ENCODE measurements at regions not wholly inside any gene's neighbourhood (a gene's known extent, or its start where the extent isn't known, plus 50 kb on each side); places are given as distances from the start of the nearest gene placed in this dataset.
"Not testable (repeated sequence)": the region's sequence is repeated elsewhere in the genome, so short reads cannot be mapped to it uniquely, and the experiment has no call there.

DNA sequence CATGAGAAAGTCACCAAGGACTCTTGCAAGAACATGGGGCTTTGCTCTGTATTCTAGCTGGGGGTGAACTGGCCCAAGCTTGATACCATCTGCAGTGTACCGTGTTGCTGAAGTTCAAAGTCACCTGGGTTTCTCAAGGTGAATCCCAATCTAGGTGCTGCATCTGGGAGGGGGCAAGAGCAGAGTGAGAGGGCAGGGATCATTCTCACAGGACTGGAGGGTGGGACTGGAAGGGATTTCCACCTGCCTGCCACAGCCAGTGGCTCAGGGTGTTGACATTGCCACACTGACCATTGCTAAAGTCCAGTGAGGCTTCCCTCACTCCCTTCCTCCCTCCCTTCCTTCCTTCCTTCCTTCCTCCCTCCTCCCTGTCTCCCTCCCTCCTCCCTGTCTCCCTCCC, 98.7 kb downstream of the MYCN start:
- no peak for DNase-seq

- no peak for DNase-seq
These were observed 98.3 kb downstream of the MYCN start for GRCh38 chr2:16038621-16039020.

DNA sequence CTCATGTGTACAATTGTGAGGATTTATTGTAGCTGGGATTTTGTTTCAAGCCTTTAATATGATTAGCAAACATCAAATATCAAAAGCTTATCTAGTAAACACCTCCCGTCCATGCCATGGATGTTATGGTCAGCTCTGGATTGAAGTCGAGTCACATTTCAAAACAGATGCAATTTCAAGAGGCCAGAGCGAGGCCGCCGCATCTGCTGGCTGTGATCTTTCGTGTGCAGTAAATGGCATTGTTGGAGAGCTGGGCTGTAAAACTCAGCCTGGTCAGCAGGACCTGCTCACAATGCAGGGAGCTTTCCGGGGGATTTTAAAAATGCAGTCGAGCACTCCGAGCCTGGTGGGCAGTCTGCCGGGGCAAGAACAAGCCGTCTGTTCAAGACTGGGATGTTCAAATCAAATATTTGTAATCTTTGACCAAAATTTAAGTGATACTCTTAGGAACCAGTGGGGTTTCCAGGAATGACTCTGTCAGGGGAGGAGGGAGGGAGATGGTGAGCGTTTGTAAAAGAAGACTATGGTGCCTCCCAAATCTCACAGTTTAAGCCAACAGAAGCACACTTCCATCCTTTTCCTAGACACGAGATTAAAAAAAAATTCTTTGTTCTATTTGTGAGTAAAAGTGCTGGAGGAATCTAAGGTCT, 97.6 kb downstream of the MYCN start:
- no peak for DNase-seq

DNA sequence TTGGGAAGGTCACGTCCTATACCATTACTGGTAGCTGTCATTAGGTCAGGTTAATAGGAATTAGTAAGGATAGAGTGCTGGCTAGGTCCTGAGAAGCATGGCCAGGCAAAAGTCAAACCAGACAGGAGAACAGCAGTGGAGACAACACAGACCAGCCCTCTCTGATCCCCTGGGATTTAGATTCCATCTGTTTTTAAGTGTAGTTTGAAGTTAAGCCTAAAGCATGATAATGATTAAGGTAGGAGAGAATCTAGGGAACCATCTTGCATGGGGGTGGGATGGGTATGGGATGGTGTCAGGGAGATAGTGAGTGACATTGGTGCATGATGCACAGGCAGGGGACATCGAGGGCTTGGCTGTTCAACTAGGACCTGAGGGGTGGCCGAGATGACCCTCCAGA, 96.6 kb downstream of the MYCN start:
- DNase-seq = no peak

GRCh38 chr2:16035747-16036745, 95.7 kb downstream of the MYCN start:
- no peak for DNase-seq

- no peak for DNase-seq
These were observed 94.8 kb downstream of the MYCN start for GRCh38 chr2:16034975-16035746.

DNA sequence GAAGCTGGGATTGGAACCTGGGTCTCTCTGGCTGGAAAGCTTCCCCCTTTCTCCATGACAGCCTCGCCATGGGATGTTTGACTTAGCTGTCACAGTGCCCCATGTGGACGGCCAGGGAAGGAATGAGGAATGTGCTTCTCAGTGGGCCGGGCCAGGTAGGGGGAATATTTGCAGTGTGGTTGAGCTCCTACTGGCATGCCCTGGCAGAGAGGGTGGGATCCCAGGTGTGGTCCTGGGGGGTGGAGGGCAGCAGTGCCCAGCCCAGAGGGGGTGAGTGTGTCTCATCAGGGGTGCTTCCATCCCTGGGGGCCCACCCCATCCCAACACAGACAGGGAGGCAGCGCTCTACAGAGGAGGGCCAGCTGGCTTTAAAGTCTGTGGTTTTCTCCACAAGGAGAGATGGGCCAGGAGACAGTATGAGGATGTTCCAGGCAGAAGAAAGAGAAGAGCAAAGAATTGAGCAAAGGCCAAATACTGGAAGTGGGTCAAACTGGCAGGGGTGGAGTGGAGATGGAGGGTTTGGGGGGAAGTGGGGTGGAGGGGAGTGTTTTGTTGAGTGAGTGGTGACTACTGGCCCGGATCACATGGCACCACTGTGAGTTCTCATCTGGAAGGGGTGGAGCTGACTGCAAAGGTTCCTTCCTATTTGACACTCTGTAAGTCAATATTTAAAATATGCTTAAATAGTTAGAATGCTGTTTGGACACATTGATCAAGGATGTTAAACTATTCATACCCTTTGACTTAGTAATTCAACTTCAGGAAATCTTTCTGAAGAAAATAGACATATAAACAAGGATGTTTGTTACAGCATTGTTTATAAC, 94.0 kb downstream of the MYCN start:
- no peak for DNase-seq

GRCh38 chr2:16033032-16033293, 92.6 kb downstream of the MYCN start:
- DNase-seq = no peak

DNA sequence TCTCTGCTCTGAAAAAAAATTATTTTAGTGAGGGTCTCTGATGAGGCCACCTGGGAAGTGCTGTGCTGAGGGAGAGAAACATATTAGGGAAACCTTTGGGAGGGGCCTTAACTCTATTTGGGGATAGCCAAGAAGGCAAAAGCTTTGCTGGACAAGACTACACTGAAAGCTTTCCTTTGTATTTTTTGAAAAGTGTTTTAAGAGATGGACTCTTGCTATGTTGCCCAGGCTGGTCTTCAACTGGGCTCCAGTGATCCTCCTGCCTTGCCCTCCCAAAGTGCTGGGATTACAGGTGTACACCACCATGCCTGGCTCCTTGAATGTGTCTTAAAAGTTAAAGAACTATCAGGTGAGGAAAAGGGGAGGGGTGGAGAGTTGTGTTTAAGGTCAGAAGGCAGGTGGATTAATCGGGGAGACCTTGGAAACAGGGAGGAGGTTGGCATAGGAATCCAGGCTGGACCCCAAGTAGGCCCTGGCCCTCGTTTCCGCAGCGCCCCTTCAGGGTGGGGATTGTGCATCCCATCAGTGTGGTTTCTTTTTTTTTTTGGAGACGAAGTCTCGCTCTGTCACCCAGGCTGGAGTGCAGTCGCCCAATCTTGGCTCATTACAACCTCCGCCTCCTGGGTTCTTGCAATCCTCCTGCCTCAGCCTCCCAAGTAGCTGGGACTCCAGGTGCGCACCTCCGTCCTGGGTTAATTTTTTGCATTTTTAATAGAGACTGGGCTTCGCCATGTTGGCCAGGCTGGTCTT, 92.1 kb downstream of the MYCN start:
- DNase-seq = no peak

- DNase-seq = no peak
These were observed 91.5 kb downstream of the MYCN start for GRCh38 chr2:16031848-16032159.

DNA sequence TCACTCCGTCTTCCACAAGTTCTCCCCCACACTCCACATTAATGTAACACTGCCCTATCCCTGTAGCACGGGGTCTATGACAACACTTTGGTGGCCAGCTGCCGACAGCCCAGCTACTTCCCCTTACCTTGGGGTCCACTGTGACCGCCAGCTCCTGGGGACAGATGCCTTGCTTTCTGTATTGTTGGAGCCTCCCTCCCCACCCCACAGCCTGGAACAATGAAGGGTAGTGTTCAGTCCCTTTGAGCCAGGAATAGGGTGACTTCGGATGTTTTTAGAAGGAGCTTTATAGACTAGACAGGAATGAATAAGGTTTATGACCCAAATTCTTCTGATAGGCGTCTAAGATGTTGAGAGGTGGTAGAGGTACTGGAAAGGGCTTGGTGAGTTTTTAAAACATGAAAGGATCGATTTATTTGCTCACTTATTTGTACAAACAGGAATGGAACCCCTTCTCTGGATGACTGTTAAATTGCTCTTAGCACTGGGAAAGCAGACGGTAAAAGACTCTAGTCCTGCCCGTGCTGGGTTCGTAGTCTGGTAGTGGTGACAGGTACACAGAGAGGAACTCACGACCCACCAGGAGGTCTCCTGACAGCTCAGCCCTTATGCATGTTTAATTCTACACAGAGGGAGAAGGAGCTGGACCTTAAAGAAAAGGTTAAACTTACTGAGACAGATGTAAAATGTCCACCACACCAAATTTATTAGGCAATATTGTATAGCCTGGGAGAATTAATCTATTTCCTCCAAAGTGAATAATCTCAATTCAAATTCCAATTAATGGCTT, 90.9 kb downstream of the MYCN start:
- no peak for DNase-seq

DNA sequence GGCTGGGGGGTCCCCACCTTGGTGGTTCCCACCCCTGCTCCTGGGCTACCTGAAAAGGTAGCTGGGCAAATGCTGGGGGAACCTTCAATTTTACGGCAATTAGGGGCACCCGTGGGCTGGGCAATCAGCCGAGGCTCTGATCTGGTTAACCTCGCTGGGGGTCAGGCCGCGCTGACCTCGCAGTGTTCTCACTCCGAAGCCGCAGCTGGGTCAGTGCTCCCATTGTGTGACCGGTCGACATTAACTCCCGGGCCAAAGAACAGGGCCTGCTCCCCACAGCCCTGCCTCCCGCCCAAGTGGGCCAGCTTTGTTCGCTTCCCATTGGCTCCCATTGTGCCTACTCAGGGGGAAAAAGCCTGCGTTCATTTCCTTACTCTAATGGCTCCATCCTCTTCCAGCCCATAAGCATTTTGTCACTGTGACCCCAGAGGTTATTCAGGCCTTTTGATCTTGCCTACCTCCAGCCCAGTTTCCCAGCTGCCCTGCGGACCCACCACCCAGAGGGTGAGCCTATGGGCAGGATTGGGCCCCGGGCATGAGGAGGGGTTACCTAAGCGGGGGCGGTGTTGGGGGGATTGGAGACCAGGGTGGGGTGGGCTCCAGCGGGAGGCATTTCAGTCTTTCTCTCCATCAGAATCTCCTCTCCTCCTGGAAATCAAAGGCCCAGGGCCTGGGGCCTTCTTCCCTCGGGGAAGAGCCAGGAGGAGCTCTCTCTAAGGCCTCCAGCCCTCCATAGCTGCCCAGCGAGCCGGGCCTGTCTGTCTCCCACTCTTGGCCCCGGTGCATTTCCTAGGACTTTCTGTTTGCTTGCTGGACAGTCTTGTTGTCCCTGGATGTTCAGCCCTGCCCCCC, 90.1 kb downstream of the MYCN start:
- DNase-seq = no peak

DNA sequence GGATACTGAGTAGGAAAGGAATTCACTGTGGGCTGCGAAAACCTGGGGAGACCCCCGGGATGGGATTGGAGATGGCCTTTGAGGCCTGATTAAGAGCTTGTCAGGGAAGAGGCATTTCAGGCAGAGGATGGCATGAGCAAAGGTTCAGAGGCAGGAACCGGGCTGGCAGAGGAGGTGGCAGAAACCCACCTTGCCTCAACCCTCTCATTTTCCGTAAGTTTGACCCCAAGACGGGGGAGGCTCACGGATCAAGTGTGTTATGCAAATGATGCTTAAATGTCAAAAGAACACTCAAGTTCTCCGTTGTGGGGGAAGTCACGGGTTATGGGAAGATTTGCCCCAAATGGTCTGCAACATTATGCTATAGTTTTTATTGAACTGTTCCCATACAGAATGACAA, 88.3 kb downstream of the MYCN start:
- DNase-seq = no peak

- no peak for DNase-seq
These were observed 86.6 kb downstream of the MYCN start for GRCh38 chr2:16026816-16027501.

- no peak for DNase-seq
These were observed 85.7 kb downstream of the MYCN start for GRCh38 chr2:16025876-16026640.

DNA sequence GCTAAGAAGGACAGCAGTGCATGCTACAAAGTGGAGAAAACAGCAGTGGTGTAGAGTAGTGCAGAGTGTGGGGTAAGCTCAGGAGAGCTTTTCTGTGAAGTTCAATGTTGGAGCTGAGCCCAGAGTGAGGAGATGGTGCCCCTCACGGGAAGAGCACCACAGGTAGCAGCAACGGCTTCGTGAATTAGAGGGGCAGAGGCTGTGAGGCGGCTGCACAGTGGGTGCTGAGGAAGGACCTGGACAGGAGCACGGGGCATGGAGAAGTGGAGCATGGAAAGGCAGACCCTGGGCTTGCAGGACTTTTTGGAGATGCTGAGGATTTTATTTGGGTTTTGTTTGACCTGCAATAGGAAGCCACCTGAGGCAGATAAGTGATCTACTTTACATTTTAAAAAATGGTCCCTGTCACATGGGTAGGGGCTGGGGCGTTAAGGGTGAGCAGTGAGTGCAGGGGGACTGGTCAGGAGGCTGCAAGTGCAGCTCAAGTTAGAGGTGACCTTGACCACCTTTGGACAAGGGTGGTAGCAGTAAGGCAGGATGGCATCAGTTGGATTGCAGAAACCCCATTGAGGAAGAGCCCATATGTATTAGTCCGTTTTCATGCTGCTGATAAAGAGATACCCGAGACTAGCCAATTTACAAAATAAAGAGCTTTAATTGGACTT, 85.0 kb downstream of the MYCN start:
- no peak for DNase-seq

GRCh38 chr2:16024628-16025027, 84.3 kb downstream of the MYCN start:
- DNase-seq = not testable (repeated sequence)
